Omental fat pad (tissue), 3 donors: ENCODE measurements at regions not wholly inside any gene's neighbourhood (a gene's known extent, or its start where the extent isn't known, plus 50 kb on each side); places are given as distances from the start of the nearest gene placed in this dataset.

Experiments used
- ATAC-seq: fragments of 150-250 bp; one replicate; pipeline ENCODE4 v1.9.1; 2016; ENCODE audit warnings: mild to moderate bottlenecking, moderate library complexity; ENCODE audit not compliant: low FRiP score
- DNase-seq: peaks from one replicate; pipeline ENCODE4 v3.0.0-alpha.2; 2019; ENCODE audit warnings: low spot score
- CTCF ChIP-seq, 3 donors: fragments of 450-650 bp; IDR thresholded peaks; one replicate each; pipeline ENCODE4 v1.5.1; 2016 to 2017; ENCODE audit warnings: antibody characterized with exemption in 3 of 3, mild to moderate bottlenecking in 3 of 3, moderate library complexity in 2 of 3

- TF ChIP-seq CTCF (IDR thresholded peaks at IDR 0.05): no peak
- DNase-seq: no peak
- no peak for ATAC-seq
These were observed 240.9 kb downstream of the OMA1 start for GRCh38 chr1:58305622-58306021.

- TF ChIP-seq CTCF (IDR thresholded peaks at IDR 0.05): no peak
- ATAC-seq: no peak
- DNase-seq: no peak
These were observed 242.1 kb downstream of the OMA1 start for GRCh38 chr1:58304346-58304975.

- ATAC-seq: no peak
- no peak for TF ChIP-seq CTCF (IDR thresholded peaks at IDR 0.05)
- no peak for DNase-seq
These were observed 242.7 kb downstream of the OMA1 start for GRCh38 chr1:58303841-58304240.

- DNase-seq: no peak
- no peak for ATAC-seq
- TF ChIP-seq CTCF (IDR thresholded peaks at IDR 0.05): no peak
These were observed 253.1 kb downstream of the OMA1 start for GRCh38 chr1:58293388-58293787.

- DNase-seq (no peak), ATAC-seq (no peak)
- no peak for TF ChIP-seq CTCF (IDR thresholded peaks at IDR 0.05)
These were observed 255.7 kb downstream of the OMA1 start for GRCh38 chr1:58290685-58291372.

GRCh38 chr1:58288624-58289142 lies 257.8 kb downstream of the OMA1 start:
- TF ChIP-seq CTCF (IDR thresholded peaks at IDR 0.05): no peak
- ATAC-seq: no peak
- DNase-seq: no peak
